Colonic mucosa (tissue), 4 donors: ENCODE measurements at regions not wholly inside any gene's neighbourhood (a gene's known extent, or its start where the extent isn't known, plus 50 kb on each side); places are given as distances from the start of the nearest gene placed in this dataset.
"Not testable (repeated sequence)": the region's sequence is repeated elsewhere in the genome, so short reads cannot be mapped to it uniquely, and the experiment has no call there.

Source experiments
- DNase-seq: peaks from one replicate; pipeline ENCODE4 v3.0.0-alpha.2; 2020
- H3K27ac ChIP-seq: fragments of 200-600 bp; one replicate; pipeline ENCODE4 v1.8.0; 2021
- H3K27me3 ChIP-seq: fragments of 200-600 bp; one replicate; pipeline ENCODE4 v1.8.0; 2021
- H3K36me3 ChIP-seq: fragments of 200-600 bp; one replicate; pipeline ENCODE4 v1.8.0; 2021
- H3K4me1 ChIP-seq: fragments of 200-600 bp; one replicate; pipeline ENCODE4 v1.8.0; 2021; ENCODE audit warnings: mild to moderate bottlenecking
- H3K4me3 ChIP-seq: fragments of 200-600 bp; one replicate; pipeline ENCODE4 v1.8.0; 2021
- H3K9ac ChIP-seq, 2 donors: one replicate each; pipeline ENCODE4 v1.7.0; 2013; ENCODE audit warnings: control low read depth in 2 of 2, low read depth in 2 of 2, low read length in 2 of 2
- H3K9me3 ChIP-seq: fragments of 200-600 bp; one replicate; pipeline ENCODE4 v1.8.0; 2021
- intact Hi-C: fragments of 100-400 bp; cut with DNase I; formaldehyde crosslinking; loops from one replicate; pipeline ENCODE4 v1.14.1; 2022
- TF ChIP-seq, protein P1 (sequence below): fragments of 200-600 bp; IDR thresholded peaks from one replicate; pipeline ENCODE4 v1.8.0; 2022; ENCODE audit warnings: antibody characterized with exemption, mild to moderate bottlenecking
- donor health status: healthy.
- donor health status: DM: no; HTN: no; CAD: no.
- donor health status: DM: no; HTN: no; CAD: no.

DNA sequence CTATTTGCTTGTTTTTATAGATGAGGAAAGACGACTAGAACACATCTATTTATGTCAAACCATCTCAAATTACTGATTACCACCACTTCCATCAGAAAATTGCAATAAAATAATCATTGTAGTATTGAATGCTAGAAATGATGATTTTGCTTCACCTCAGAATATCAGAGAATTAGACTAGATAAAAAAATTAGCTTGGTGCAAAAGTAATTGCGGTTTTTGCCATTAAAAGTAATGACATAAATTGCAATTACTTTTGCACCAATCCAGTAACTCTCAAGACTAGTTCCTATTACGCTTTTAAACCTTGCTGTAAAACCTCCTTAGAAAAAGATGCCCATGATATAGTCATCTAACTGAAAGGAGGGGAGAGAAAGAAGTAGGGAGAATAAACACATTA, 556.7 kb upstream of the GRIN3A start:
- TF ChIP-seq, protein P1, sequence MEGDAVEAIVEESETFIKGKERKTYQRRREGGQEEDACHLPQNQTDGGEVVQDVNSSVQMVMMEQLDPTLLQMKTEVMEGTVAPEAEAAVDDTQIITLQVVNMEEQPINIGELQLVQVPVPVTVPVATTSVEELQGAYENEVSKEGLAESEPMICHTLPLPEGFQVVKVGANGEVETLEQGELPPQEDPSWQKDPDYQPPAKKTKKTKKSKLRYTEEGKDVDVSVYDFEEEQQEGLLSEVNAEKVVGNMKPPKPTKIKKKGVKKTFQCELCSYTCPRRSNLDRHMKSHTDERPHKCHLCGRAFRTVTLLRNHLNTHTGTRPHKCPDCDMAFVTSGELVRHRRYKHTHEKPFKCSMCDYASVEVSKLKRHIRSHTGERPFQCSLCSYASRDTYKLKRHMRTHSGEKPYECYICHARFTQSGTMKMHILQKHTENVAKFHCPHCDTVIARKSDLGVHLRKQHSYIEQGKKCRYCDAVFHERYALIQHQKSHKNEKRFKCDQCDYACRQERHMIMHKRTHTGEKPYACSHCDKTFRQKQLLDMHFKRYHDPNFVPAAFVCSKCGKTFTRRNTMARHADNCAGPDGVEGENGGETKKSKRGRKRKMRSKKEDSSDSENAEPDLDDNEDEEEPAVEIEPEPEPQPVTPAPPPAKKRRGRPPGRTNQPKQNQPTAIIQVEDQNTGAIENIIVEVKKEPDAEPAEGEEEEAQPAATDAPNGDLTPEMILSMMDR = no peak
- DNase-seq = no peak
- no peaks in the 10 kb centered on the region for H3K27me3 ChIP-seq
- no peak overlapping the region for H3K4me3 ChIP-seq
- no peaks in the 10 kb centered on the region for H3K4me1 ChIP-seq
- no peaks in the 10 kb centered on the region for H3K36me3 ChIP-seq
- intact Hi-C loops = no loop called here
- H3K9me3 ChIP-seq = no peaks in the 10 kb centered on the region
- H3K27ac ChIP-seq = no peak overlapping the region
- no peak overlapping the region for H3K9ac ChIP-seq

DNA sequence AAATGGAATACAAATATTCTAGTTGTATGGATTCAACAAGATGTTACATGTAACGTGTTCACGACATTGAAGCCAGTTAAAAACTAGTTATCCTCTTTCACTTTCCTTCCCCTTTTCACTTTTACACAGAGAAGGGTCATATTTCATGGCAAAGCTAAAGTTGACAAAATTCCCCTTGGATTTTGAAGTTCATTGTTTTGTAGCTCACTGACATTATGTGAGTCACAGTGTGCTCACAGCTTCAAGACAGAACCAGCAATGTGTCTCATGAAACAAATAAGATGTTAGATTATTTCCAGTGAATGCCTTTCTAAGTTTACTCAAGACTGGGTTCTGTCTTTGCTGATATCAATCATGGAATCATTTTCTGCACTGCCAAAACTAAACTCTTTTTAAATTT, 535.5 kb upstream of the GRIN3A start:
- Histone ChIP-seq H3K27ac (no peak overlapping the region), H3K9me3 (no peaks in the 10 kb centered on the region), H3K36me3 (no peaks in the 10 kb centered on the region), H3K4me1 (no peaks in the 10 kb centered on the region), H3K27me3 (no peaks in the 10 kb centered on the region), H3K4me3 (no peak overlapping the region), H3K9ac (no peak overlapping the region)
- intact Hi-C loops = no loop called here
- TF ChIP-seq, protein P1 = no peak
- DNase-seq = no peak

- DNase-seq = no peak
- Histone ChIP-seq H3K36me3 (no peaks in the 10 kb centered on the region), H3K9ac (no peak overlapping the region), H3K9me3 (no peaks in the 10 kb centered on the region), H3K4me3 (no peak overlapping the region), H3K4me1 (no peaks in the 10 kb centered on the region), H3K27ac (no peak overlapping the region), H3K27me3 (no peaks in the 10 kb centered on the region)
- TF ChIP-seq, protein P1 = no peak
- intact Hi-C loops = no loop called here
Measured at GRCh38 chr9:102253099-102253498, 514.7 kb upstream of the GRIN3A start.

GRCh38 chr9:102244916-102245315, 506.5 kb upstream of the GRIN3A start:
- TF ChIP-seq, protein P1 = no peak
- Histone ChIP-seq H3K27ac (no peak overlapping the region), H3K27me3 (no peaks in the 10 kb centered on the region), H3K36me3 (no peaks in the 10 kb centered on the region), H3K9me3 (no peaks in the 10 kb centered on the region), H3K9ac (no peak overlapping the region), H3K4me1 (no peaks in the 10 kb centered on the region), H3K4me3 (no peak overlapping the region)
- intact Hi-C loops = no loop called here
- no peak for DNase-seq

GRCh38 chr9:102237520-102237919, 499.1 kb upstream of the GRIN3A start:
- Histone ChIP-seq H3K9me3 (no peaks in the 10 kb centered on the region), H3K27ac (no peak overlapping the region), H3K4me3 (no peak overlapping the region), H3K9ac (no peak overlapping the region), H3K4me1 (no peaks in the 10 kb centered on the region), H3K36me3 (no peaks in the 10 kb centered on the region), H3K27me3 (no peaks in the 10 kb centered on the region)
- no peak for DNase-seq
- TF ChIP-seq, protein P1 = no peak
- intact Hi-C loops = no loop called here

DNA sequence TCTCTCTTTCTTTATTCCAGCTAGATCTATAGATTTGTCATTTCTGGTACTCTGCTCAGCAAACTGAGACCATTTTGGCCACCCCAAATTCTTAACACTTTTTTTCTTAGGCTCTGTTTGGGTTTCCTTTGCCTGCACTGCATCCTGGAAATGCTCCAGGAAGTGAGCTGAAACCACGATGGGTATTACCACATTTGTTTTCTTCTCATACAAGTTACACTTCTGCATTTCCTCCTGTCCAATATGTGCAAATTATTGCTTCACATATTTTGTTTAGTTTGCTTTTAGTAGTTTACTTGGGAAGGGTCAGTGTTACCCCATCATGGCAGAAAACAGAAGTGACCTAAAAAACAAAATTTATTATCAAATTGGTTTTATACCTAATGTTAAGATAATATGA, 498.6 kb upstream of the GRIN3A start:
- H3K4me3 ChIP-seq = no peak overlapping the region
- no peaks in the 10 kb centered on the region for H3K27me3 ChIP-seq
- H3K27ac ChIP-seq = no peak overlapping the region
- H3K9ac ChIP-seq = no peak overlapping the region
- no peak for DNase-seq
- TF ChIP-seq, protein P1 = no peak
- H3K9me3 ChIP-seq = no peaks in the 10 kb centered on the region
- intact Hi-C loops = no loop called here
- no peaks in the 10 kb centered on the region for H3K36me3 ChIP-seq
- H3K4me1 ChIP-seq = no peaks in the 10 kb centered on the region

DNA sequence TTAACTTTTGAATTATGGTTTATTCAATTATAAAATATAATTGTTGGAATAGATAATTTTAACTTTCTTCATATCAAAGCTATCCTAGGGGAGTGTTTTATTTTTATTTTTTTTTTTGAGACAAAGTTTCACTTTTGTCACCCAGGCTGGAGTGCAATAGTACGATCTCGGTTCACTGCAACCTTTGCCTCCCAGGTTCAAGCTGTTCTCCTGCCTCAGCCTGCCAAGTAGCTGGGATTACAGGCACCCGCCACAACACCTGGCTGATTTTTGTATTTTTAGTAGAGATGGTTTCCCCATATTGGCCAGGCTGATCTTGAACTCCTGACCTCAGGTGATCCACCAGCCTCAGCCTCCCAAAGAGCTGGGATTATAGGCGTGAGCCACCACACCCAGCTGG, 489.0 kb upstream of the GRIN3A start:
- intact Hi-C loops, H3K4me3 ChIP-seq, H3K9me3 ChIP-seq, H3K4me1 ChIP-seq, H3K27ac ChIP-seq, H3K9ac ChIP-seq, H3K36me3 ChIP-seq, DNase-seq, H3K27me3 ChIP-seq: not testable (repeated sequence)
